Karpas-422 (cell line): ENCODE measurements at regions not wholly inside any gene's neighbourhood (a gene's known extent, or its start where the extent isn't known, plus 50 kb on each side); places are given as distances from the start of the nearest gene placed in this dataset.

Source experiments
- DNase-seq: peaks from one replicate; pipeline ENCODE4 v3.0.0-alpha.2; 2015
- H2AFZ ChIP-seq: fragments of 200-600 bp; sonication (generic); 2 replicates; pipeline ENCODE4 v1.6.1; 2014; ENCODE audit warnings: antibody characterized with exemption, low read length, mixed read lengths
- H3K27ac ChIP-seq: fragments of 200-600 bp; sonication (generic); 2 replicates; pipeline ENCODE4 v1.5.1; 2014; ENCODE audit warnings: mild to moderate bottlenecking, low read length, moderate library complexity
- H3K27me3 ChIP-seq: fragments of 200-600 bp; sonication (generic); 2 replicates; pipeline ENCODE4 v1.6.1; 2014; ENCODE audit warnings: low read length, mixed read lengths
- H3K36me3 ChIP-seq: fragments of 200-600 bp; sonication (generic); 2 replicates; pipeline ENCODE4 v1.6.1; 2014; ENCODE audit warnings: low read length, mixed read lengths; ENCODE audit not compliant: insufficient read depth
- H3K4me1 ChIP-seq: fragments of 200-600 bp; sonication (generic); 2 replicates; pipeline ENCODE4 v1.6.1; 2014; ENCODE audit warnings: mild to moderate bottlenecking, low read length, mixed read lengths
- H3K4me2 ChIP-seq: fragments of 200-600 bp; sonication (generic); 2 replicates; pipeline ENCODE4 v1.6.1; 2014; ENCODE audit warnings: low read length, low read depth, mild to moderate bottlenecking; ENCODE audit not compliant: poor library complexity, severe bottlenecking
- H3K4me3 ChIP-seq: fragments of 200-600 bp; sonication (generic); 2 replicates; pipeline ENCODE4 v1.5.1; 2014; ENCODE audit warnings: mild to moderate bottlenecking, antibody characterized with exemption, low read length, mixed read lengths
- H3K79me2 ChIP-seq: fragments of 200-600 bp; sonication (generic); 2 replicates; pipeline ENCODE4 v1.6.1; 2014; ENCODE audit warnings: mild to moderate bottlenecking, low read length, mixed read lengths
- H3K9ac ChIP-seq: fragments of 200-600 bp; sonication (generic); 2 replicates; pipeline ENCODE4 v1.6.0; 2014; ENCODE audit warnings: low read length
- H3K9me2 ChIP-seq: fragments of 200-600 bp; sonication (generic), shearing (Covaris generic); replicated peaks from 2 replicates; pipeline ENCODE4 v1.6.0; 2014; ENCODE audit warnings: mild to moderate bottlenecking, low read length, moderate library complexity; ENCODE audit not compliant: insufficient read depth
- H3K9me3 ChIP-seq: fragments of 300-700, 200-600 bp; sonication (generic); 2 replicates; pipeline ENCODE4 v1.6.1; 2014; ENCODE audit warnings: low read length, mixed read lengths
- H4K20me1 ChIP-seq: fragments of 200-600 bp; sonication (generic); 2 replicates; pipeline ENCODE4 v1.6.1; 2014; ENCODE audit warnings: mild to moderate bottlenecking, antibody characterized with exemption, low read length, low read depth; ENCODE audit not compliant: insufficient read depth

GRCh38 chr11:82676483-82677094 lies 57.1 kb downstream of the FAM181B start:
- Histone ChIP-seq H2AFZ (no peak overlapping the region), H4K20me1 (no peaks in the 10 kb centered on the region), H3K79me2 (no peaks in the 10 kb centered on the region), H3K4me3 (no peak overlapping the region), H3K27me3 (no peaks in the 10 kb centered on the region), H3K4me2 (no peak overlapping the region), H3K9me2 (no peaks in the 10 kb centered on the region), H3K9ac (no peak overlapping the region), H3K36me3 (no peaks in the 10 kb centered on the region), H3K27ac (no peak overlapping the region), H3K4me1 (peaks cover 7% of the 10 kb centered on the region), H3K9me3 (peaks cover under 1% of the 10 kb centered on the region)
- DNase-seq: peak; percentile 55

GRCh38 chr11:82675838-82676237 lies 57.8 kb downstream of the FAM181B start:
- H3K9me2 ChIP-seq: no peaks in the 10 kb centered on the region
- peak; percentile 78 for DNase-seq
- H4K20me1 ChIP-seq: no peaks in the 10 kb centered on the region
- H3K27ac ChIP-seq: no peak overlapping the region
- H3K9ac ChIP-seq: no peak overlapping the region
- H3K4me2 ChIP-seq: no peak overlapping the region
- peaks cover 7% of the 10 kb centered on the region for H3K4me1 ChIP-seq
- no peak overlapping the region for H3K4me3 ChIP-seq
- no peaks in the 10 kb centered on the region for H3K79me2 ChIP-seq
- no peaks in the 10 kb centered on the region for H3K27me3 ChIP-seq
- H3K9me3 ChIP-seq: no peaks in the 10 kb centered on the region
- H2AFZ ChIP-seq: no peak overlapping the region
- H3K36me3 ChIP-seq: no peaks in the 10 kb centered on the region

GRCh38 chr11:82673631-82674030 lies 60.0 kb downstream of the FAM181B start:
- Histone ChIP-seq H3K27me3 (no peaks in the 10 kb centered on the region), H3K9me3 (no peaks in the 10 kb centered on the region), H3K9ac (no peak overlapping the region), H3K79me2 (no peaks in the 10 kb centered on the region), H3K4me2 (no peak overlapping the region), H3K4me1 (peaks cover 7% of the 10 kb centered on the region), H3K9me2 (no peaks in the 10 kb centered on the region), H3K4me3 (no peak overlapping the region), H3K36me3 (no peaks in the 10 kb centered on the region), H3K27ac (no peak overlapping the region), H4K20me1 (no peaks in the 10 kb centered on the region), H2AFZ (no peak overlapping the region)
- no peak for DNase-seq

GRCh38 chr11:82671451-82671850 lies 62.2 kb downstream of the FAM181B start:
- H2AFZ ChIP-seq: no peak overlapping the region
- H3K36me3 ChIP-seq: no peaks in the 10 kb centered on the region
- H3K4me3 ChIP-seq: no peak overlapping the region
- H3K9me2 ChIP-seq: no peaks in the 10 kb centered on the region
- no peaks in the 10 kb centered on the region for H3K27me3 ChIP-seq
- H3K27ac ChIP-seq: no peak overlapping the region
- H3K9ac ChIP-seq: no peak overlapping the region
- peaks cover 7% of the 10 kb centered on the region for H3K4me1 ChIP-seq
- no peaks in the 10 kb centered on the region for H3K79me2 ChIP-seq
- no peaks in the 10 kb centered on the region for H4K20me1 ChIP-seq
- no peak overlapping the region for H3K4me2 ChIP-seq
- DNase-seq: no peak
- H3K9me3 ChIP-seq: no peaks in the 10 kb centered on the region

GRCh38 chr11:82663535-82663934 lies 70.1 kb downstream of the FAM181B start:
- no peaks in the 10 kb centered on the region for H3K79me2 ChIP-seq
- DNase-seq: no peak
- H3K9ac ChIP-seq: no peak overlapping the region
- no peak overlapping the region for H3K4me3 ChIP-seq
- no peak overlapping the region for H2AFZ ChIP-seq
- H3K9me3 ChIP-seq: no peaks in the 10 kb centered on the region
- no peaks in the 10 kb centered on the region for H3K36me3 ChIP-seq
- no peaks in the 10 kb centered on the region for H3K9me2 ChIP-seq
- H4K20me1 ChIP-seq: no peaks in the 10 kb centered on the region
- H3K4me2 ChIP-seq: no peak overlapping the region
- no peaks in the 10 kb centered on the region for H3K27me3 ChIP-seq
- H3K4me1 ChIP-seq: no peaks in the 10 kb centered on the region
- no peak overlapping the region for H3K27ac ChIP-seq

- H3K4me2 ChIP-seq: no peak overlapping the region
- H3K9me2 ChIP-seq: no peaks in the 10 kb centered on the region
- no peak overlapping the region for H3K27ac ChIP-seq
- no peaks in the 10 kb centered on the region for H4K20me1 ChIP-seq
- H3K4me1 ChIP-seq: no peaks in the 10 kb centered on the region
- no peaks in the 10 kb centered on the region for H3K79me2 ChIP-seq
- H3K4me3 ChIP-seq: no peak overlapping the region
- H3K36me3 ChIP-seq: no peaks in the 10 kb centered on the region
- H3K9ac ChIP-seq: no peak overlapping the region
- no peaks in the 10 kb centered on the region for H3K27me3 ChIP-seq
- no peak overlapping the region for H2AFZ ChIP-seq
- no peaks in the 10 kb centered on the region for H3K9me3 ChIP-seq
- no peak for DNase-seq
Observed at GRCh38 chr11:82653752-82654151, 79.9 kb downstream of the FAM181B start.

- H4K20me1 ChIP-seq: no peaks in the 10 kb centered on the region
- H3K4me3 ChIP-seq: no peak overlapping the region
- H3K4me1 ChIP-seq: no peaks in the 10 kb centered on the region
- DNase-seq: no peak
- no peak overlapping the region for H3K27ac ChIP-seq
- H3K9ac ChIP-seq: no peak overlapping the region
- H3K9me3 ChIP-seq: no peaks in the 10 kb centered on the region
- H3K4me2 ChIP-seq: no peak overlapping the region
- H3K27me3 ChIP-seq: 0 out of 2 replicates have a peak, but pooled peaks cover 2% of the 10 kb centered on the region
- H3K36me3 ChIP-seq: no peaks in the 10 kb centered on the region
- no peaks in the 10 kb centered on the region for H3K79me2 ChIP-seq
- no peak overlapping the region for H2AFZ ChIP-seq
- no peaks in the 10 kb centered on the region for H3K9me2 ChIP-seq
Observed at GRCh38 chr11:82639251-82639650, 94.4 kb downstream of the FAM181B start.

- H3K4me3 ChIP-seq: no peak overlapping the region
- no peaks in the 10 kb centered on the region for H3K9me2 ChIP-seq
- no peak overlapping the region for H3K4me2 ChIP-seq
- H3K79me2 ChIP-seq: no peaks in the 10 kb centered on the region
- H2AFZ ChIP-seq: no peak overlapping the region
- no peak overlapping the region for H3K9ac ChIP-seq
- H3K27me3 ChIP-seq: no peaks in the 10 kb centered on the region
- H3K36me3 ChIP-seq: no peaks in the 10 kb centered on the region
- no peak for DNase-seq
- H3K27ac ChIP-seq: no peak overlapping the region
- H3K4me1 ChIP-seq: no peaks in the 10 kb centered on the region
- H4K20me1 ChIP-seq: no peaks in the 10 kb centered on the region
- H3K9me3 ChIP-seq: no peaks in the 10 kb centered on the region
Observed at GRCh38 chr11:82636615-82637014, 97.0 kb downstream of the FAM181B start.
